GM21515 (cell line): ENCODE measurements at regions not wholly inside any gene's neighbourhood (a gene's known extent, or its start where the extent isn't known, plus 50 kb on each side); places are given as distances from the start of the nearest gene placed in this dataset.
"Not testable (repeated sequence)": the region's sequence is repeated elsewhere in the genome, so short reads cannot be mapped to it uniquely, and the experiment has no call there.

Experiments used
- ATAC-seq: cut with Tn5 transposase; IDR thresholded peaks from one replicate; pipeline ENCODE4 v1.9.1; 2021; ENCODE audit not compliant: unreplicated experiment

DNA sequence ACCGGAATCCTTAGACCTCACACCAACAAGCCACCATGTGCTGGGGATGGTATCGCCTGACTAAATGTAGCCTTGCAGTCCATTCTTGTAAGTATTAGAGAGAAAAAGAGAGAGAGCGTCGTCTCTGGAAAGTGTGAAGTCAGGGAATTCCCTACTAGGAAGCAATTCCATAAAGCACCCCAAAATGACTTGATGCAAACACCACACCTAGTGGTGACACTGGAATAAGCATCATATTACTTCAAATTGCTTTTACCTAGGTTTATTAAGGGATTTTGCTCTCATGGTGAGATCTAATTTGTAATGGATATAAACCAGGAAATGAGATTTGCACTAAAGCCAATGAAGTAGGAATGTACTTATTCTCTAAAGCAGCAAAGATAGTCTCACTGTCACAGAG, 111.4 kb upstream of the METTL9 start:
- ATAC-seq: not testable (repeated sequence)

DNA sequence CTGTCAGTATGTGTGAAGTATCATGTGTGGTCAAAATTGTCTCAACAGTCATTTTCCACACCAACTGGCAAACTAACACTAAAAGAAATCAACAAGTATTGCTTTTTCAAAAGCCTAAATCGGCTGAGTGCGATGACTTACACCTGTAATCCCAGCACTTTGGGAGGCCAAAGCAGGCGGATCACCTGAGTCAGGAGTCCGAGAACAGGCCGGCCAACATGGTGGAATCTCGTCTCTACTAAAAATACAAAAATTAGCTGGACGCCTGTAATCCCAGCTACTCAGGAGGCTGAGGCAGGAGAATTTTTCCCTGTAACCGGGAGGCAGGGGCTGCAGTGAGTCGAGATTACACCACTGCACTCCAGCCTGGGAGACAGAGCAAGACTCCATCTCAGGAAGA, 100.3 kb upstream of the METTL9 start:
- ATAC-seq: not testable (repeated sequence)

DNA sequence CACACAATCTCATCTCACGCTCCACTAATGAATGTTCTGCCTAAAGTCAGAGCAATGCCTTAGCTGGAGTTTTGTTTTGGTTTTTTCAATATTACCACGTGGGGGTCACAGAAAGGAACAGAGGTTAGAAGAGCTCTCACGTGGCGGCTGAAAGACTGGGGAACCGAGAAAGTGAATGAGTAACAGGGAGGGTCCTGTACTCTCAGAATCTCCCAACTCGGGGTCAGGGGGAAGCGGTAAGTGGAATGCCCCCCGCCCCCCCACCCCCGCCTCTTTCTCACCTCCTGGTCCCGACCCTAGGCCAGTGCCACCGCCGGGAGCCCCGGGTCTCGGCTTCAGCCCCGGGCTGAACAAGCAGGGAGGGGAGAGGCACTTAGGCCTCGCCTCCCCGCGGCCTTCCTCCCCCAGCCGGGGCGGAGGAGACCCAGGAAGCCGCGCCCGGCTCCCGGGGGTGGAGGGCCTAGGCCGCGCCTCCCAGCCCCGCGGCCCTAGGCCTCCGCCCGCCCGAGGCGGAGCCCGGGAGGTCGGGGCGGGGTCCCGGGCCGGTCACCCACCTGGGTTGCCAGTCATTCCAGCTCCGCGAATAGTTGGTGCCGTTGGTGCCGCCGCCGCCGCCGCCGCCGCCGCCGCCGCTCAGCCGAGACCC, 98.0 kb upstream of the METTL9 start:
- peak; percentile 43 for ATAC-seq

DNA sequence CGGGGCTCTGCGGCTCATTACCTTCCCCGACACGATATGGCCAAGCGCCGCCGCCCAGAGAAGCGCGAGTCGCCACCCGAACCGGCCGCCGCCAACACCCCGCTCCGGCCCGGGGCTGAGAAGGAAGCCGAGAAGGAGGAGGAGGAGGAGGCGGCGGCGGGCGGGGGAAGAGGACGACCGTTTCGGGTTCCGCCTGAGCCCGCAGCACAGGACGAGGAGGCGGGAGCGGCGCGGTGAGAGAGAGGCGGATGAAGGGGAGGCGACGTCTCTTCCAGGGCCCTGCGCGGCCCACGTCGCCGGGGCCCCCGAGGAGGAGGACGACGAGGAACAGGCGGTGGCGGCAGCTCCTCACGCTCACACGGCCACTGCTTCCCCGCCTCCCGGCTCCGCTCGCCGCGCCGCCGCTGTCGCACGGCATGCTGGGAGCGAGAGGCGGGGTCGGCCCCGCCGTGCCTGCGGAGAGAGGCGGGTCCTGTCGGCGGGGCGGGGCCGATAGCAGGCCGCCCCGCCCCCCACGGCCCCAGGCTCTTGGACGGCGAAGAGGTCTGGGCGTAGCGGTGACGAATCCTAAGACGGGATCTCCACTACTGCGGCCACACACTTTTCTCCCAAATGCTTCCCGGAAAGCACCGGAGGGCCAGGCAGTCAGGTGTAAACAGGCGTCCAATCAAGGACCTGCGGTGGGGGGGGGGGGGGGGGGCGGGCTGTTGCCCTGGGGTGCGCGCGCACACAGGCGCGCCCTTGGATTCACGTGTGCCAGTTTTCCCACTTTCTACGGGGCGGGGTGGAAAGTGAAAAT, 97.3 kb upstream of the METTL9 start:
- peak; percentile 66 for ATAC-seq

DNA sequence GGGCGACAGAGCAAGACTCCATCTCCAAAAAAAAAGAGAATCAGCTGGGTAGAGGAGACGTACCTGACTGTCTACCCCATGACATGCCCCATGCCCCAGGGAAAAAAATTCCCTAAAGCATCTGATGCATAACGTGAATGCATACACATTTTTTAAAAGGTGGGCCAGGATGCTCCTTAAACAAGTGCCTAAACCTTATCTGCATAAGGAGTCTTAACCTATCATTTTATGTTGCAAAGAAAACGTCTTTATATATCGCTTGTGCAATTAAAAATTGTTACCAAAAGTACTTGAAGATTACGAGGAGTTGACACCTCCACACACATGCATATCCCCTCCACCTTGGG, 95.8 kb upstream of the METTL9 start:
- ATAC-seq: not testable (repeated sequence)

DNA sequence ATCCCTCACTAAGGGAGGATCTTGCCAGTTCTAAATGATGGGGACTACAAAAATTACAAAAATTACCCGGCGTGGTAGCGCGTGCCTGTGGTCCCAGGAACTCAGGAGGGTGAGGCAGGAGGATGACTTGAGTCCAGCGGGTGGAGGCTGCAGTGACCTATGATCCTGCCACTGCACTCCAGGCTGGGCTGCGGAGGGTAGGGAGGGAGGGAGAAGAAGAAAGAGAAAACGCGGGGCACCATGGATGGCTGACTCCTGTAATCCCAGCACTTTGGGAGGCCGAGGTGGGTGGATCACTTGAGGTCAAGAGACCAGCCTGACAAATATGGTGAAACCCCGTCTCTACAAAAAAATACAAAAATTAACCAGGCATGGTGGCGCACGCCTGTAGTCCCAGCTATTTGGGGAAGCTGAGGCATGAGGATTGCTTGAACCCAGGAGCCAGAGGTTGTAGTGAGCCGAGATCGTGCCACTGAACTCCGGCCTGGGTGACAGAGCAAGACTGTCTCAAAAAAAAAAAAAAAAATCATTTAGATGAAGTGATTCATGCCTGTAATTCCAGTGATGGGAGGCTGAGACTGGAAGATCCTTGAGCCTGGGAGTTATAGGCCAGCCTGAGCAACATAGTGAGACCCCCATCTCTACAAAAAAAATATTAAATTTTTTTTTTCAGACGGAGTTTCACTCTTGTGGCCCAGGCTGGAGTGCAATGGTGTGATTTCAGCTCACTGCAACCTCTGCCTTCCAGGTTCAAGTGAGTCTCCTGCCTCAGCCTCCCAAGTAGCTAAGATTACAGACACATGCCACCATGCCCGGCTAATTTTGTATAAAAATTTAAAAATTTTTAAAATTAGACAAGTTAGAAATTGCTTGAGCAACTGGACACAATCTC, 95.2 kb upstream of the METTL9 start:
- not testable (repeated sequence) for ATAC-seq

DNA sequence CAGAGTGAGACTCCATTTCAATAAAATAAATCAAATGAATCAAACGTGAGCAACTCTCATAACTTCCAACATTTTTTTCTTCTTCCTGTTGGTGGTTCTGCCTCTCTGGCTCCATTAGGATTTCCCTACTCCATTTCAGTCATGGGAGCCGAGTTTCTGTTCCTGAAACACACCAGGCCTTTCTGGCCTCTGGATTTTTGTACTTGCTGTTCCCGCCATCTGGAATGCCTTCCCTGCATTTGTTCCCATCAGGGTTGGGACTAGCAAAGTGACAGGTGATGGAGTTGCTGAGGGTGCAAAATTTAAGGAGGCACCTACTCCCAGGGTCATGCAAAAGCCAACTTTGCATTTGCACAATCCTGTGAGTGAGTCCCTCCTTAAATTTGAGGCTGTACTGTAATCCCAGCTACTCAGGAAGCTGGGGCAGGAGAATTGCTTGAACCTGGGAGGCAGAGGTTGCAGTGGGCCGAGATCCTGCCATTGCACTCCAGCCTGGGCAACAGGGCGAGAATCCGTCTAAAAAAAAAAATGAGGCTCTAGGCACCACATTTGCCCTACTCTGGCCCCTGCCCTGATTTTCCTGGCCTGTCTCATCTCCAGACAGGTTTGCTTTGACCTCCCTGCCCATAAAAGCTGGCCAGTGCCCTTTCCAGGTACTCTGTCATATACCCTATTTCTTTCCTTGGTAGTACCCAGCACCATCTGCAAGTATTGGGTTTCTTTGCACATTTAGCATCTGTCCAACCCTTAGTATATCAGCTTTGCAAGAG, 93.4 kb upstream of the METTL9 start:
- ATAC-seq: not testable (repeated sequence)

DNA sequence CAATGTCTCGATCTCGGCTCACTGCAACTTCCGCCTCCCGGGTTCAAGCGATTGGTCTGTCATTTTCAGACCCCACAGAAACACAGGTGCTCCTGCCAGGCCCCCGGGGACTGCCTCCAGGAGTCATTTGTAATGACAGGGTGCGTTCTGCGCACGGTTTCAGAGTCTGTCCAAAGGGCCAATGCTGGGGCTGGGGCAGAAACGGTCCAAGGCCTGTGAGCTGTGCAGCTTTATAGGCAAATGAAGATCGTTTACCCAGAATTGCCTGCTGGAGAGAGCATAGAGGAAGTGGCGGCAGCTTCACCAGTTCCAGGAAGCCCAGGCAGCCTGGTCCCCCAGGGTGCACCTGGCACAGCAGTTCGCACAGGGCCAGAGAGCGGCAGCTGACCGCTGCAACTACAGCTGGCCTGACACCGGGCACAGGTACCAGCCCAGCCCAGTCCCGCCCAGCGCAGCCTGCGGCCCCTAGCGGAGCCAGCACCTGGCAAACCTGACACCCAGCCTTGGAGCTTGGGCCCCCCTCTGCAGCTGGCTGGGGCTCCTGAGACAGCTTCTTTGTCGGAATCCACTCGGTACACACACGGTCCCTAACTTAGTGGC, 92.4 kb upstream of the METTL9 start:
- peak; percentile 42 for ATAC-seq

GRCh38 chr16:21507631-21508305, 91.6 kb upstream of the METTL9 start:
- not testable (repeated sequence) for ATAC-seq

DNA sequence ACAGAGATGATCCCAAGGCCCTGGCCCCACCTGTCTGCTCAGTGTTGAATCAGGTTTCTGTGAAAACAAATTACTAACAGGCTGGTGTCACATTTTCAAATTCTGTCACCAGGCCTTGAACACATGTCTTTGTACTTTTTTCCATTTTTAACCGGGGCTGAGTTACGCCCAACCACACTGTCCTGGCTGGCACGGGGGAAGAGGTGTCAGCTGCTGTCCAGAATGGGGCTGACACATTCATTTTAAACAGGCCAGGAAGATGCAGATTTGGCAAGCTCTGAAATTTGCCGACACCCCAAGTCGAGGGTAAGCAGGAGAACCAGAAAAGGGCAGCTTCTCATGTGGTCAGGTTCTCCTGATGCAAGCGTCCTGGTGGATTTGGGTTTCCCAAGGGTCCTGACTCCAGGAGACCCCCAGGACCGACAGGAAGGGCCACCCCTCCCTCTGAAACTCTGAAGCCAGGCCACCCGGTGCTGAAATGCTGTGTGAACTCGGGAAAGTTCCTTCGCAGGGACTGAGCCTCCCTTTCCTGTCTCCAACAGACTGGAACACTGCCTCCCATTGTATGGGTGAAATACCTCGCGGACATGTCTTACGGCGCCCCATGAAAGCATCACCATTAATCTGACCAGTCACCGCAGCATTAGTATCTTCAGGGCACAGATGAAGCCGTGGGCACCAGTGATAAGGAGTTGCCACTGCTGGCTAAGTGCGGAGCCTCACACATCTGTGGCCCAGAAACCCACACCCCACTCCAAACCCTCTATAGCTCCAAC, 90.5 kb upstream of the METTL9 start:
- ATAC-seq: not testable (repeated sequence)

DNA sequence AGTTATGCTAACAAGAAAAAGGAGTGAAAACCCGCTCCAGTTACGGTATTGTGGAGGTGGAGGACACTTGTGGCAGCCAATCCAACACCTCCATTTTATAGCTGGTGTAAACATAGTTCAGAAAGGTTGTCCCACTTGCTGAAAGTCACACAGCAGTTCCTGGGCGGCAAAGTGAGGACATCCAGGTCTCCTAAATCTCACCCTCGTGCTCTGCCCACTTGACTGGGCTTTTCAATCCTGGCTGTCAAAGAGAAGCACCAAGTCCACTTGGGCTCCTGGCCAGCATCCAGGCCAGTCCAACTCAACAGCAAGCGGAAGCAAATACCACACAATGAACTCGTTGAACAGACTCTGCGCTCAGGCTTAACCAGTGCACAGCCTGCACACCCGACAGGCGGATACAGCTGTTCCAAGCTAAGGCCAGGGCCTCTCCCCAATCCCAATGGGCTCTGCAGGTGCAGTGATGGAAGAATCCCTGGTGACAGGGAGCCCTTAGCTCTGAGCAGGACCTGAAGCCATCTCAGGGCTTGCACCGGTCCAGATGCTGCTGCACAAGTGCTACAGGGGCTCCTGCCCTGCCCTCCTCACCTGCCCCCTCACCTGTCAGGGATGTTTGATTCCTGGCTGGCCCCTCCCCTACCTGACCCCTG, 89.8 kb upstream of the METTL9 start:
- not testable (repeated sequence) for ATAC-seq

DNA sequence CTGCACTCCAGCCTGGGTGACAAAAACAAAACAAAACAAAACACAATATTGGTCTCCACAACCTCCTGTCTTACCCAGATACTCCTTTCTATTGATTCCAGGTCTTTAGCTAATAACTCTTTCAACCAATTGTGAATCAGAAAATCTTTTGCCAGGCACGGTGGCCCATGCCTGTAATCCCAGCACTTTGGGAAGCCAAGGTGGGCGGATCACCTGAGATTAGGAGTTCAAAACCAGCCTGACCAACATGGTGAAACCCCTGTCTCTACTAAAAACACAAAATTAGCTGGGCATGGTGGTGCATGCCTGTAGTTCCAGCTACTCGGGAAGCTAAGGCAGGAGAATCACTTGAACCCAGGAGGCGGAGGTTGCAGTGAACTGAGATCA, 88.5 kb upstream of the METTL9 start:
- ATAC-seq: not testable (repeated sequence)

DNA sequence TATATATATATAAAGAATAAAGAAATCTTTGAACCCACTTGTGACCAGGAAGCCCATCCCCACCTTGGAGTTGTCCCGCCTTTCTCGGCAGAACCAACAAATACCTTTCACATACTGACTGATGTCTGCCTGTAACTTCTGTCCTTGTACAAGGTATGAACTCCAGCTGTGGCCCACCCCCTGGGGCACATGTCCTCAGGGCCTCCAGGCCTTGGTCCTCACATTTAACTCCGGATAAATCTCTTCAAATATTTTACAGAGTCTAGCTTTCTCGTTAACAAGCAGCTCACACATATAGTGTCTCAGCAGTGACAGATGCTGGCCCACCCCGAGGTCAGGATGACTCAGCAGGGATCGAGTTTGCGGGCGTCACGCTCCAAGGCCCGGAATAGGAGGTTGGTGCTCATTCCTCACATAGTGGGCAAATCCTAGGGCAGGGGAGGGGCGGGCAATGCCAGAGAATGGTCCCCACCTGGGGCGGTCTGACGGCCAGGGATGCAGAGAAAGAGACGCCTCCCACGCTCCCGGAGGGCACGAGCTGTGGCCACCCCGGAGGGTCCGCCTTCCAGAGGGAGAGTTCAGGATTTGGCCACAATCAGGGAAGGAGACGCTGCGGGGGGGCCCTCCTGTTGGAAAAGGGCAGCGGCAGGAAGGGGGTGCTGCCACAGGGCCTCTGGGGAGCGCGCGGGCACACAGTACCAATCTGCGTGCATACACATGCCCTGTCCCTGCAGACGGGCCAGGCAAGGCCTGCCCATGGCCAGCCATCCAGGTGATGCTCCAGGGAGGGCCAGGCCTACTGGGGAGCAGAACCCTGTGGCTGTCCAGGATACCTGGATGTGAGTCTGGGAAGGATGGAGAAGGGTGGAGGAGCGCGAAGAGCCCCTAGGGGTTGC, 87.8 kb upstream of the METTL9 start:
- ATAC-seq: not testable (repeated sequence)

DNA sequence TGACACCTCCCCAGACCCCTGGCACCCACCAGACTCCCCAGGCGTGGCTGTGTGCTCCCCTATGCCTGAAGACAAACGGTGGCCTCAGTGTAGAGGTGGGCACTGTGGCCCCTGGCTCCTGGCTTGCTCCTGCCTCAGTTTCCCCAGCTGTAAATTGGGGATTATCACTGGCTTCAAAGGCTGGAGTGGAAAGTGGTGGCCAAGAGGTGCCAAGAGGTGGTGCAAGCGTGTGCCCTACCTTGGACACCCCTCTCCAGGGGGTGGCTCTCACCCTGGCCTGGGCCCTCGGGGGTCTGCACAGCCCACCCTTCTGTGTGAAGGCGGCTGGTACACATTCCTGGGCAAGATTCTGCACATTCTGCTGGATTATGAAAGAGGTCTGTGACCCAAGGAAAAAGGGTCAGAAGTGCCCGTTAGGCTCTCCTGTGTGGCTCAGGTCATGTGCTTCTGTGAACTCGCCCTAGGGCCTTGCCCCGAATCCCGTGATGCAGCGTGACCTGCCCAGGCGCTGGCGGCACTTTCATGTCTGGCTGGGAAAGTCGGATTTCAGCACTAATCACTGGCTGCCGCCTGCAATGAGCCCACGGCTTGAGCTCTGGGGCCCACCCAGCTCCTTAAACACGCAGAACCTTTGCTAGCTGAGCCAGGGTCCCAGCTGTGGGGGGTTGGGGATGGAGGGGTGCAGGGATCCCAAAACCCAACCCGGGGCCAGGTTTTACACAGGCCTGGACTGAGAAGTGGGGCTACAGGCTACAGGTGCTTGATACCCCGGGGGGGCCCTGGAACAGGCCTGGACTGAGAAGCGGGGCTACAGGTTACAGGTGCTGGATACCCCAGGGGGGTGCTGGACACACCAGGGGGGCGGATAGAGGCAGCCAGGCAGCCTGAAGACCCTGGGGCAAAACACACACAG, 86.8 kb upstream of the METTL9 start:
- ATAC-seq: not testable (repeated sequence)

DNA sequence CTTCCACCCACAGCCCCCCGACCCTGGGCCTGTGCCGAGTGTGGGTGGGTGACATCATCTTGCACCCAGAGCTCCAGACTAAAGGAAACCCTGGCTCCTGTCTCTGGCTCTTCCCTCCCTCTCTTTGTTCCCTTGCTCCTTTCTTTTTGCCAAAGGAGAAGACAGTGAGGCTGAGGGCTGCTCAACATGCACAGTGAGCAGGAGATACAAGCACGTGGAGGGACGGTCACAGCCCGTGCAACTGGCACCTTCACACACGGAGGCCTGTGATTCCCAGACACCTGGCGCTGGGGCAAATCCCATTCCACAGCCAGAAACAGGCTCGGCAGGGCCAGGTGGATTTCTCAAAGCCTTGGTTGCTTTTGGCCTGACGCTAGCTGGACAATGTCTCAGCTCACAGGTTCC, 86.0 kb upstream of the METTL9 start:
- not testable (repeated sequence) for ATAC-seq

- not testable (repeated sequence) for ATAC-seq
These were observed 85.4 kb upstream of the METTL9 start for GRCh38 chr16:21513812-21514473.
